ENCODE measurements at regions not wholly inside any gene's neighbourhood (a gene's known extent, or its start where the extent isn't known, plus 50 kb on each side); places are given as distances from the start of the nearest gene placed in this dataset.

DNA sequence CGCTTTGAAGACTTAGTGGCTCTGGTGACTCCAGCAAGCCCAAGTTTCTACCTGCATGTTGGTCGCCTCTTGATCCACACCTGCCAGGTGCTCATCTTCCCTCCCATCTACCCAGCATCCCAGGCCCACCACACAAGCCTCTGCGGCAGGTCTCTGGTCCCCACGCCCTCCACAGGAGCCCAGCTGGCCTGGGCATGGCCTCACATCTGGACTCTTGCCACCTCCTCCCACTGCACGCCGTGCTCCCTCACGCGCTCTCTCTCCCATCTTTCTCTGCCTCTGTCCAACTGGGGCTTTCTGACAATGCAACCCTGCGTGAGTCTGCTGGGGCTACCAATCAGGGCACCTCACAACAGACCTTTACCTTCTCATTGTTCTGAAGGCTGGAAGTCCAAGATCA is 50.2 kb upstream of the FGFR2 start:
- Histone ChIP-seq H3K4me1 (replicated peaks; ENCODE audit: insufficient read depth) (no peaks in the 10 kb centered on the region), H3K9me2 (ENCODE audit: insufficient read depth) (no peaks in the 10 kb centered on the region), H2AFZ (no peak overlapping the region), H3K4me2 (no peak overlapping the region), H3K36me3 (ENCODE audit: low read depth) (no peaks in the 10 kb centered on the region), H3K27me3 (ENCODE audit: insufficient read depth, low read depth) (peaks cover 50% of the 10 kb centered on the region), H3K4me3 (no peak overlapping the region), H3F3A (ENCODE audit: insufficient read depth, low read depth) (no peaks in the 10 kb centered on the region), H3K79me2 (ENCODE audit: low read depth) (no peaks in the 10 kb centered on the region), H3K9me3 (ENCODE audit: insufficient read depth, low read depth) (no peaks in the 10 kb centered on the region), H4K20me1 (ENCODE audit: insufficient read depth) (no peaks in the 10 kb centered on the region), H3K27ac (no peak overlapping the region)
- no peak for DNase-seq
- intact Hi-C loops (cut with micrococcal nuclease; ENCODE audit: unreplicated experiment) = no loop called here
- POLR2A ChIA-PET (ENCODE audit: unreplicated experiment) = no interaction called here
- no TSS peak for BruUV-seq (replicated peaks)
- no peak for TF ChIP-seq EZH2 (IDR thresholded peaks at IDR 0.05; ENCODE audit: low read depth)
- CTCF ChIA-PET = no interaction called here

DNA sequence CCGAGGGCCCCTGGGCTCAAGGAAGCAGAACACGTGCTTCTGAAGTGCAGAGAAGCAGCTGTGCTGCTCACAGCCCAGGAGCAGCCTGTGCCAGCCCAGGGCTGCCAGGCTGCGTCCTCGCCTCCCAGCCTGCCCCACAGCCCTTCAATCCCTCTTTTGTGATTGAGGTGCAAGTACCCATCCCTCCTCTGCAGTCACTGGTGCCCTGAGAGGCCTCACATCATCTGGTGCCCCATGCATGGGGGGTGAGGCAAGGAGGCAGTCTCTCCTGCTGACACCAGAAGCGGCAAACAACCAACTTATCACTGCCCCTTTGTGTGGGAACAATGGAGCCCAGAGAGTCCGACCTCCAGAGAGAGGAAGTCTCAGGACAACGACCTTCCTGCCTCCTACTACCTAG is 49.8 kb upstream of the FGFR2 start:
- H3K27me3 ChIP-seq (ENCODE audit: insufficient read depth, low read depth) = peaks cover 46% of the 10 kb centered on the region
- no peak overlapping the region for H3K4me3 ChIP-seq
- no peak for DNase-seq

More for the DNA sequence above, 49.8 kb upstream of the FGFR2 start:
- H3K36me3 ChIP-seq (ENCODE audit: low read depth) = no peaks in the 10 kb centered on the region
- ChIA-PET CTCF (no interaction called here), POLR2A (ENCODE audit: unreplicated experiment) (no interaction called here)
- TF ChIP-seq EZH2 (IDR thresholded peaks at IDR 0.05; ENCODE audit: low read depth) = no peak
- TF ChIP-seq, protein P1, sequence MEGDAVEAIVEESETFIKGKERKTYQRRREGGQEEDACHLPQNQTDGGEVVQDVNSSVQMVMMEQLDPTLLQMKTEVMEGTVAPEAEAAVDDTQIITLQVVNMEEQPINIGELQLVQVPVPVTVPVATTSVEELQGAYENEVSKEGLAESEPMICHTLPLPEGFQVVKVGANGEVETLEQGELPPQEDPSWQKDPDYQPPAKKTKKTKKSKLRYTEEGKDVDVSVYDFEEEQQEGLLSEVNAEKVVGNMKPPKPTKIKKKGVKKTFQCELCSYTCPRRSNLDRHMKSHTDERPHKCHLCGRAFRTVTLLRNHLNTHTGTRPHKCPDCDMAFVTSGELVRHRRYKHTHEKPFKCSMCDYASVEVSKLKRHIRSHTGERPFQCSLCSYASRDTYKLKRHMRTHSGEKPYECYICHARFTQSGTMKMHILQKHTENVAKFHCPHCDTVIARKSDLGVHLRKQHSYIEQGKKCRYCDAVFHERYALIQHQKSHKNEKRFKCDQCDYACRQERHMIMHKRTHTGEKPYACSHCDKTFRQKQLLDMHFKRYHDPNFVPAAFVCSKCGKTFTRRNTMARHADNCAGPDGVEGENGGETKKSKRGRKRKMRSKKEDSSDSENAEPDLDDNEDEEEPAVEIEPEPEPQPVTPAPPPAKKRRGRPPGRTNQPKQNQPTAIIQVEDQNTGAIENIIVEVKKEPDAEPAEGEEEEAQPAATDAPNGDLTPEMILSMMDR (conservative IDR thresholded peaks at IDR 0.05) = no peak
- H3K27ac ChIP-seq = no peak overlapping the region
- no peaks in the 10 kb centered on the region for H3F3A ChIP-seq (ENCODE audit: insufficient read depth, low read depth)
- BruUV-seq (replicated peaks) = no TSS peak
- H4K20me1 ChIP-seq (ENCODE audit: insufficient read depth) = no peaks in the 10 kb centered on the region
- intact Hi-C loops (cut with micrococcal nuclease; ENCODE audit: unreplicated experiment) = no loop called here
- H3K4me2 ChIP-seq = no peak overlapping the region
- no peaks in the 10 kb centered on the region for H3K79me2 ChIP-seq (ENCODE audit: low read depth)
- no peaks in the 10 kb centered on the region for H3K9me3 ChIP-seq (ENCODE audit: insufficient read depth, low read depth)
- H2AFZ ChIP-seq = no peak overlapping the region
- no peaks in the 10 kb centered on the region for H3K4me1 ChIP-seq (replicated peaks; ENCODE audit: insufficient read depth)
- H3K9me2 ChIP-seq (ENCODE audit: insufficient read depth) = no peaks in the 10 kb centered on the region

All from PC-9 (cell line).